Nephron (organoid): ENCODE measurements at regions not wholly inside any gene's neighbourhood (a gene's known extent, or its start where the extent isn't known, plus 50 kb on each side); places are given as distances from the start of the nearest gene placed in this dataset.

Source experiments
- H3K27ac Mint-ChIP-seq, 3 experiments: 2 replicates each; pipeline ENCODE4 v1.8.0; 2020; ENCODE audit warnings: mixed read lengths in 3 of 3, mild to moderate bottlenecking in 2 of 3, moderate library complexity in 1 of 3
- H3K27me3 Mint-ChIP-seq: 2 replicates; pipeline ENCODE4 v1.8.0; 2021; ENCODE audit warnings: low read depth, mild to moderate bottlenecking, moderate library complexity, mixed read lengths
- H3K36me3 Mint-ChIP-seq: 2 replicates; pipeline ENCODE4 v1.8.0; 2020; ENCODE audit warnings: low read depth, mixed read lengths
- H3K4me1 Mint-ChIP-seq: 2 replicates; pipeline ENCODE4 v1.8.0; 2020; ENCODE audit warnings: mixed read lengths
- H3K4me3 Mint-ChIP-seq, 3 experiments: 2 replicates each; pipeline ENCODE4 v1.8.0; 2020; ENCODE audit warnings: mild to moderate bottlenecking in 3 of 3, mixed read lengths in 3 of 3, moderate library complexity in 2 of 3
- H3K9me3 Mint-ChIP-seq: 2 replicates; pipeline ENCODE4 v1.8.0; 2020; ENCODE audit warnings: mixed read lengths
- CTCF ChIP-seq, 3 experiments: fragments of 200-600 bp; sonication (generic); IDR thresholded peaks; one replicate each; pipeline ENCODE4 v1.5.0; 2021; ENCODE audit warnings: antibody characterized with exemption in 3 of 3; ENCODE audit not compliant: unreplicated experiment in 3 of 3

- Mint-ChIP-seq H3K9me3 (no peaks in the 10 kb centered on the region), H3K27ac (no peak overlapping the region), H3K4me3 (no peak overlapping the region), H3K36me3 (no peaks in the 10 kb centered on the region), H3K27me3 (peaks cover 20% of the 10 kb centered on the region), H3K4me1 (peaks cover 57% of the 10 kb centered on the region)
- TF ChIP-seq CTCF (IDR thresholded peaks at IDR 0.05; ENCODE audit: unreplicated experiment in 3 of 3): no peak
Measured at GRCh38 chr22:44362249-44363012, 49.7 kb upstream of the SHISAL1 start.
